Neural cell (in vitro differentiated cells): ENCODE measurements at regions not wholly inside any gene's neighbourhood (a gene's known extent, or its start where the extent isn't known, plus 50 kb on each side); places are given as distances from the start of the nearest gene placed in this dataset.

Source experiments
- EP300 ChIP-seq: fragments of 450-650 bp; conservative IDR thresholded peaks from 2 replicates; pipeline ENCODE4 v1.6.1; 2014; ENCODE audit warnings: antibody characterized with exemption, mild to moderate bottlenecking, moderate library complexity; ENCODE audit not compliant: poor library complexity, severe bottlenecking
- RAD21 ChIP-seq: fragments of 450-650 bp; conservative IDR thresholded peaks from 2 replicates; pipeline ENCODE4 v1.6.1; 2014; ENCODE audit warnings: antibody characterized with exemption, mild to moderate bottlenecking, moderate library complexity
- TAF1 ChIP-seq: IDR thresholded peaks from 2 replicates; pipeline ENCODE4 v1.6.1; 2012; ENCODE audit warnings: low read depth
- TF ChIP-seq, protein P1 (sequence below): fragments of 450-650 bp; IDR thresholded peaks from 2 replicates; pipeline ENCODE4 v1.5.1; 2014; ENCODE audit warnings: antibody characterized with exemption, mild to moderate bottlenecking, moderate library complexity; ENCODE audit not compliant: poor library complexity, severe bottlenecking

- TF ChIP-seq EP300 = no peak
- TF ChIP-seq, protein P1, sequence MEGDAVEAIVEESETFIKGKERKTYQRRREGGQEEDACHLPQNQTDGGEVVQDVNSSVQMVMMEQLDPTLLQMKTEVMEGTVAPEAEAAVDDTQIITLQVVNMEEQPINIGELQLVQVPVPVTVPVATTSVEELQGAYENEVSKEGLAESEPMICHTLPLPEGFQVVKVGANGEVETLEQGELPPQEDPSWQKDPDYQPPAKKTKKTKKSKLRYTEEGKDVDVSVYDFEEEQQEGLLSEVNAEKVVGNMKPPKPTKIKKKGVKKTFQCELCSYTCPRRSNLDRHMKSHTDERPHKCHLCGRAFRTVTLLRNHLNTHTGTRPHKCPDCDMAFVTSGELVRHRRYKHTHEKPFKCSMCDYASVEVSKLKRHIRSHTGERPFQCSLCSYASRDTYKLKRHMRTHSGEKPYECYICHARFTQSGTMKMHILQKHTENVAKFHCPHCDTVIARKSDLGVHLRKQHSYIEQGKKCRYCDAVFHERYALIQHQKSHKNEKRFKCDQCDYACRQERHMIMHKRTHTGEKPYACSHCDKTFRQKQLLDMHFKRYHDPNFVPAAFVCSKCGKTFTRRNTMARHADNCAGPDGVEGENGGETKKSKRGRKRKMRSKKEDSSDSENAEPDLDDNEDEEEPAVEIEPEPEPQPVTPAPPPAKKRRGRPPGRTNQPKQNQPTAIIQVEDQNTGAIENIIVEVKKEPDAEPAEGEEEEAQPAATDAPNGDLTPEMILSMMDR = no peak
- no peak for TF ChIP-seq RAD21
- no peak for TF ChIP-seq TAF1
Observed at GRCh38 chr18:60538891-60539290, 166.3 kb upstream of the MC4R start.
